Frontal cortex (tissue), 3 donors: ENCODE measurements at regions not wholly inside any gene's neighbourhood (a gene's known extent, or its start where the extent isn't known, plus 50 kb on each side); places are given as distances from the start of the nearest gene placed in this dataset.
"Not testable (repeated sequence)": the region's sequence is repeated elsewhere in the genome, so short reads cannot be mapped to it uniquely, and the experiment has no call there.

ENCODE experiments used
- DNase-seq, 2 donors: peaks; one replicate each; pipeline ENCODE4 v3.0.0; 2012; ENCODE audit warnings: low spot score in 2 of 2
- FAIRE-seq: peaks from 2 replicates; lab custom pipeline; 2012; peaks lifted over from hg19 to GRCh38; lab: Jason Lieb, UNC
- donor health status: control.
- donor health status: control.
- donor health status: control.

DNA sequence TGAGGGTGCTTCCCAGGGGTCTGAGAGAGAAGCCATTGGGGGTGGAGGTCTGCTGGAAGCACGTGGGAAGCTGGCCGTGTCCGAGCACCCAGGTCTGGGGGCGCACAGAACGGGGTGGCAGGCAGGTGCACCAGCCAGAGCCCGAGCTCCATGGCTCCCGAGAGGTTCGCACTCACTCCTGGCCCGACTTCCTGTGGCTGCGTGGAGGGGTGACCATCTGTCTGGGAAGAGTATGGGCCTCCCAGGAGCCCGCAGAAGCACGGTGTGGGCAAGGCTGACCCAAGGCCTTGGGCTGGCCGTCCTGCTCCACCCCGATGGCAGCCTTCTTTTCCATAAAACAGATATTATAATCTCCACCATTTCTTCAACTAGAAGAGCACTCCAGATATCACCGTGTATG lies 256.0 kb upstream of the B3GAT1 start:
- DNase-seq (no peak), FAIRE-seq (no peak)

DNA sequence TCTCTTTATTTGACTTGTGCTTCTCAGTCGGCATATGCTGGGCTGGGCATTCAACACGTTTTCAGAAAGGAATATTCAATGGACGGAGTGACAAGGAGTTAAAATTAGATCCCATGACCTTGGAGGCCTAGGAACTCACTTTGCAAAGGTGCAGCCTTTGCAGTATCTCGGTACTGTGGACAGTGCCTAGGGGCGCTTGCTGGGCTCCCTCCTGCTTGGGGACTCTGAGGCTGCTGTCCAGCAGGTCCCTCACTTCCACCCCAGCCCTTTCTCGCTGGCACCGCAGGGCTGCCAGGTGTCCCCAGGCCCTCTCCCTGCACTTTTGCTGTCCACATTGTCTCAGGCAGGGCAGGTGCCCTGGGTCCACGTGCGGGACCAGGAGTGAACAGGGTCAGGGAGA lies 255.5 kb upstream of the B3GAT1 start:
- DNase-seq, result no peak
- FAIRE-seq, result no peak

DNA sequence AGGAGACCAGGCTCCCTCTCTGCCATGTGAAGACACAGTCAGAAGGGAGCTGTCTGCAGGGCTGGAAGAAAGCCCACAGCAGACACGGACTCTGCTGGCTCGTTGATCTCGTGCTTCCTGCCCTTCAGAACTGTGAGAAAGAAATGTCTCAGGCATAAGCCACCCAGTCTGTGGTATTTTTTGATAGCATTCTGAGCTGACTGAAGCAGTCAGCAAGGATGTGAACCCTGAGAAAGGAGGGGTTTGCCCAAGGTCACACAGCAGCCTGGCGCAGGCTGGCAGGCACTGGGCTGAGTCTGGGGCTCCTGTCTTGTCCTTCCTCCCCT lies 255.1 kb upstream of the B3GAT1 start:
- FAIRE-seq, result no peak
- DNase-seq, result no peak

DNA sequence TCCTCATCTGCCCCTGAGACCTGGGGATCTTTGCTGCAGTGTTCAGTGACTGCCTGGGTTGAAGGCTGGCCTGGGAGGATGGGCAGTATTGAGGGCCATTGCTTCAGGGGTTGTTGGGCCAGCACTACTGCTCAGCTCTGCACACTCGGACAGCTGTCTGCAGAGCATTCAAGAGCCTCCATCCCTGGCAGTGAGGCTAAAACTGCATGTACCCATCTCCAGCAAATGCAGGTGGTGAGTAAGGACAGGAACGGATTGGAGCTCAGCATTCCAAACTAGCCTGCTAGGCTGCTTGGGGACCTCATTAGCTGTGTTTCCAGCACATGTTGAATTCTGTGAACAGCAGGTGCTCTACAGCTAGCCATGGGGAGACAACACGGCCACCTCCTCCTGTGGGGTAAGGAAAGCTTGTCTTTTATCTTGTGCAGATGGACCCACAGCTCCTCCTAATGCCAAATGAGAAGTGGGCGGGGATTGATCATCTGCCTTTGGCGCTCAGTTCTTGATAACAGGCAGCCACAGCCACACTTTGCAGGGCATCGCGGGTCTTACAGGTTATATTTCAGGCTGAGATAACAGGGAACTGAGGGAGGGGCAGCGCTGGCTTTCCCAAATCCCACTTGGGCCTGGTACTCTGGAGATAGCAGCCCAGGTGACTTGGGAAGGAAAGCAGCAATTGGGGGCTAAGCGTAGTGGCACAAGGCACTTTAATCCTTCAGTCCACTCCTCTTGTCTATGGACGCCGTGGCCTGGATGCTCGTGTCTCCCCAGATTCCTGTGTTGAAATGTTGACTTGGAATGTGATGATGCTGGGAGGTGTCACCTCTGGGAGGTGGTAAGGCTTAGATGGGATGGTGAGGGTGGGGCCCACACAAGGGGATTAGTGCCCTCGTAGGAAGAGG lies 254.5 kb upstream of the B3GAT1 start:
- no peak for DNase-seq
- no peak for FAIRE-seq

DNA sequence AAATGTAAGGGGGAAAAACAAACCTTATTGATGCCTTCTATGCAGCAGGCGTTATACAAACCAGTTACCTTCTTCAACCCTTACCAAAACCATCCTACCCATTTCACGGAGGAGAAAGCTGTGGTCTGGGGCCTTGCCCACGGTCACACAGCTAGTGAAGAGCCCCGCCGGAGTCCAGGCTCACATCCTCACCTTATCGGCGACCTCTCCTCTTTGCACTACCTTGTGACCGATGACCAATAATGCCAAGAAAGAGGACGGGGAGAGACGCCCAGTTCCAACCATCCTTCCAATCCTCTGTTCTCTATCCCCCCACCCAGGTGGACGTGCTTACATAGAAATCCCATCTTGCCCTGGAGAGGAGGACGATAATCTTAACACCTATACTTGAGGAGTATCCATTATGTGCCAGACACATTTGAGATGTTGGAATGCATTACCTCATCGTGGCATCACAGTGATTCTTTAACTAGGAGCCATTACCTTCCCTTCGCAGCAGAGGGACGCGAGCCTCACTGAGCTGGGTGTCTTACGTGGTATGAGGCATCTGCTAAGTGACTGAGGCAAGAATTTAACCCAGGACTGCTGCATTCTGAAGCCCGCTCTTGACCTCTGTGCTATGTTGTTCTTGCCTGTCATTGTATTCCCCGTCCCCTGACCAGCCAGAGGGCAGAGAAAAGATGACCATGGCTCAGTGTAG lies 253.7 kb upstream of the B3GAT1 start:
- FAIRE-seq, result no peak
- no peak for DNase-seq

DNA sequence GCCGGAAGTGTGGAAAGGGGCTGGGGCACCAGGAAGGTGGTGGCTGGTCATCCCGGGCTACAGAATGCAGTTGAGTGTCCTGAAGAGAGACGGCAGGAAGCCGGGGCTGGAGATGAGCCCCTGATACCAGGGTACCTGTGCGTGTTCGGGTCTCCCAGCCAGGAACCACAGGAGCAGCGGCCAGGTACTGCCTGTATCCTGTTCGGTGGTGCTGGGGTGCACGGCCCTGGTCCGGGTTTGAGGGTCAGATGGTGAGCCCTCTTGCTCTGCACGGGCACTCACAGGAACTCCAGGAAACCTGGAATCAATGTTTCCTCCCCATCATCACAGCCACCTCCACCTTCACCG lies 253.1 kb upstream of the B3GAT1 start:
- no peak for DNase-seq
- no peak for FAIRE-seq

DNA sequence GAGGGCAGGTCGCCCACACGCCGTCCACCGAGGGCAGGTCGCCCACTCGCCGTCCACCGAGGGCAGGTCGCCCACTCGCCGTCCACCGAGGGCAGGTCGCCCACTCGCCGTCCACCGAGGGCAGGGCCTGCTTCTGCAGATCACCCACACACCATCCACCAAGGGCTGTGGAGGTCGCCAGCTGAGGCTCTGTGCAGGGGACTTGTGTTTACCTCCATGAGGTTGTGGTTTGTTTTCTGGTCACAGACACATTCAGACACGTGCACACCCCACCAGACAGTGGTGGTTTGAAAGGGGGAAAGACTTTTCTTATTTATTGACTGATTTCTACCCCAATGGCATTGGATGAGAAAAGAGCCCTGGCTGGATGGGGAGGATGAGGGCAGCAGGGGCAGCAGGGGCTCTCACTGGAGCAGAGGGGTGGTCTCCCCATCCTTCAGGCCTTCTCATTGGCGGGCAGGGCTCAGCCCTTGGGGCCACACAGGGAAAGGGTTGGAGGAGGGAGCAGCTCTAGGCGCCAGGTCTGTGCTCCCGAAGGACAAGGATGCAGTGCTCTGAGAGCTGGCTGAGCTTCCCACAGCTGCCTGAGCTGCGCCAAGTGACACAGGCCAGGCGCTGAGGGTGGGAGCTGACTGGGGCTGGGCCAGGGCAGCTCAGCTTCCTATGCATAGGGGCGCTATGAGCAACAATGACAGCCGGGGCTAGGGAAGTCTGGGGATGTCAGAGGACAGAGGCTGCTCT lies 252.6 kb upstream of the B3GAT1 start:
- no peak for FAIRE-seq

DNA sequence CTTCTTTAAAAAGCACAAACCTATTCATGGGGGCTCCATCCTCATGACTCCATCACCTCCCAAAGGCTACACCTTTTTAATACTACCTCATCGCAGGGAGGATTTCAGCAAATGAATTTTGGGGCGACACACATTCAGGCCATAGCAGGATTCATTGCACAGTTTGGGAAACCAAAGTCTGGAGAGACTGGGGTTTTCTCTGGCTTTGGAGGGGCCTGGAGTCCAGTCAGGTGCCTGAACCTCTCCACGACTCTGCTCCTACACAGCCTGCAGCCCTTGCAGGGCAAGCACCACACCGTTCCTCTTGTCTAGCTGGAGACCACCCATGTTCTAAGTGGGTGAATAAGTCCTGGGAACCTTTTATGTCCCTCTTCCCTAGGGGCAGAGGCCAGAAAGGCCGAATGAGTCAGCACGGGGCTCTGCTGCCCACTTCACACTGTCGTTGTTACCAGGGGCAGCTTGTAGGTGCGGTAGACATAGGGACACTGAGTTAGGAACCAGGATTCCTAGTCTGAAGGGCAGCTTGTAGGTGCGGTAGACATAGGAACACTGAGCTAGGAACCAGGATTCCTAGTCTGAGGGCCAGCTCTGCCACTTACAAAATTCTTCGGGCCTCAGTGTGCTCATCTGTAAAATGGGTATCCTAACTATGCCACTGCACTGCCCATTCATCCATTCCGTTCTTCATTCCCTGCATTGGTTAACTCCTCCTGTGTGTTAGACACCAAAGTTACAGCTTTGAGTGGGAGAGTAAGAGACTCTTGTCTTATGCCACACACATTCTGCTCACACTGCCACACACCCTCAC lies 251.7 kb upstream of the B3GAT1 start:
- no peak for FAIRE-seq
- DNase-seq, result no peak

More for the DNA sequence above, 252.6 kb upstream of the B3GAT1 start:
- no peak for DNase-seq

DNA sequence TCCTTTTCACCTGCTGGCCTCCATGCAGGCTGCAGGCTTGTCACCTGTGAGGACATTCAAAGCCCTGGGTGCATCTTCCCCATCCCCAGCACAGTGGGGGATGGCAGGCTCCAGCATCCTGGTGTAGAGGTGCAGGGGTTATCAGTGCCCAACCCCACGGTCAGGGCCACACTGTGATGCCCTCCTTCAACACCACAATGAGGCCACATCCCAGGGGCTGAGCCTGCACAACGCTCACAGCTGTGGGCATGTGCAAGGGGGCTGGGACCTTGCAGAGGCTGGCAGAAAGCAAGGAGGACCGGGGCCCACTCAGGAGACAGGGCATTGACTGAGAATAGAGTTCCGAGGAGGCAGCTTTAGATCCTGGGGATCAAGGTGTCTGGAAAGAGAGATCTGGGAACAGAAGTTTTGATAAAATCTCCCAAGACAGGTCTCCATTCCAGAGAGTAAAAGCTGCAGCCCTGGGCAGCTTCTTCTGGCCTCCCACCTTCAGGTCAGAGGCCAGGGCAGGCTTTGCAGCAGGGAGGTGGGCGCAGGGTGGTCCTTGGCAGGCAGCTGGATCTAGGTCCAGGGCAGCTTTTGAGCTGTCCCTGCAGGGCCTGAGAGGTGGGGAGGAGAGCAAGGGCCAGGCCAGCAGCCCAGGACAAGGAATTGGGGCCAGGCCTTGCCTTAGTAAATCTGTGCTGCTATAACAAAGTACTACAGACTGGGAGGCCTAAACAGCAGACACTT lies 250.8 kb upstream of the B3GAT1 start:
- FAIRE-seq, result no peak
- DNase-seq, result no peak

DNA sequence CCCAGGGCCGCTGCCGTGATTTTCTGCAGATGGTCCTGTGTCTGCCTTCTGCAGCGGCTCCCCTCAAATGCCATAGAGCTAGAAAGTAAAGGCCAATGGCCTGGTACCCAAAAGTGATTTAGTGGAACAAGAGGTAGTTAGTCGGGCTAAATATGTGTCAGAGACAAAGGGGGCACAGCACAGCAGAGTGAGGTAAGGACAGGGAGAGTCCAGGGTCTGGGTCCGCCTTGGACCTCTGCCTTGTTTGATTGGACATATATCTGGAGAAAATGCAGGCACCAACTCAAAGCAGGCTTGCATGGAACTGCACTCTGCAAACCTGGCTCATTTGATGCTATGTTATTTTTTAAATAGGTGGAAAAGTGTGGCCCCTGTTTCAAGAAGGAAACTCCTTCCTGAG lies 249.6 kb upstream of the B3GAT1 start:
- no peak for FAIRE-seq
- no peak for DNase-seq

DNA sequence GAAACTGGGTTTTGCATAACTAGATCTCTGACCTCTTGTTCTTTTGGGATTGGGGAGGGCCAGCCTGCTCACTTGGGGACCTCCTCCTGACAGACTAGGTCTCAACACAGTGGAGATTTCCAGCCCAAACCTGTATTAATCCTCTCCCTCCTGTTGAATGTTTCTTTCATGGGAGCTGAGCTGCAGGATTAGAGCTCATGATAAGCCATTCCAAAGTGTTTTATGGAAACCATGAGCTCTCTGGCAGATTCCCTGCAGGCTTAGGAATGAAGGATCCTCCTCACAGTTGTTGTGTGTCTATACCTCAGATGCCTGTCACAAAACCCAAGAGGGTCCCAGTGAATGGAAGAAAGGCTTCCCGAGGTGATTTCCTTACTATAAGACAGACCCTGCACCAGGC lies 248.4 kb upstream of the B3GAT1 start:
- DNase-seq (no peak), FAIRE-seq (no peak)

DNA sequence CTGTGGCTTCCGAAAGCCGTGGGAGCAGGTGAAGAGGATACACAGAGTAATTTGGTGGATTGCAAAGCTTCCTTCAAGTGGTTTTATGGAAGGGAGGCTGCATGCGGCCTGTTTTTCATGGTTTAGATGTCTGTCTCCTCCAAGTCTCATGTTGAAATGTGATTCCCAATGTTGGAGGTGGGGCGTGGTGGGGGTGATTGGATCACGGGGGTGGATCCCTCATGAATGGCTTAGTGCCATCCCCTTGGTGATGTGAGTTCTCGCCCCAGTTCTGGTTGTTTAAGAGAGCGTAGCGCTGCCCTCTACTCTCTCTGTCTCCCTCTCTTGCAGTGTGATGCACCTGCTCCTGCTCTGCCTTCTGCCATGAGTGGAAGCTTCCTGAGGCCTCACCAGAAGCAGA lies 247.8 kb upstream of the B3GAT1 start:
- FAIRE-seq, result no peak
- DNase-seq, result no peak

DNA sequence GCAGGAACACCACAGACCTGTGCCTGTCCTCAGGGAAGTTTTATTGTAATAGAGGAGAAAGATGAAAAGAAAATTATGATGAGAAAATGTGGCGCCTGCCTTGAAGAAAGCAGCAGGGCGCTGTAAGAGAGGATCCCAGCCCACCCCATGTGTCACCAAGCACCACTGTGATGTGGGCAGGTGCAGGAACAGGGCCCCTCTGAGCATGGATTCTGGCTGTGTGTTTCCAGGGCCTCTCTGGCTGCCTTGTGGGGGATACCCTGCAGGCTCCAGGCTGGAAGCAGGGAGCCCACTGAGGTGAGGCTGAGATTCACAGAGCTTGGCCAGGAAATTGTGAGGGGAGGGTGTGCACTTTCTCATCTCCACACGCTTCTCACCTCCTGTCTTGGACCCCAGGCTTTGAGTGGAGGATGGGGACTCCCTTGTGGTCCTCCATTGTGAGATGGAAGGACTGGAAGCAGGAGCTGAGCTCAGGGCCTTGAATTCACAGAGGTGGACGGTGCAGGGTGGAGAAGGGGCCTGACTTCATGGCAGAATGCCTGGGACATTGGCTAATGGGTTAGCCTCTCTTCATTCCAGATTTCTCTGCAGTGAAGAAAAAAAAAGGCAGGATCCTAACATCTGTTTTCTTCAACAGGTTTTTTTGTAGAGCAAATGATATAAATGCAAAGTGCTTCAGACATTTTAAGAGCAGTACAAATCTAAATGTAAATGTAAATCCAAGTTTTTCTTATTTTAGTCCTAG lies 246.6 kb upstream of the B3GAT1 start:
- DNase-seq (no peak), FAIRE-seq (no peak)

DNA sequence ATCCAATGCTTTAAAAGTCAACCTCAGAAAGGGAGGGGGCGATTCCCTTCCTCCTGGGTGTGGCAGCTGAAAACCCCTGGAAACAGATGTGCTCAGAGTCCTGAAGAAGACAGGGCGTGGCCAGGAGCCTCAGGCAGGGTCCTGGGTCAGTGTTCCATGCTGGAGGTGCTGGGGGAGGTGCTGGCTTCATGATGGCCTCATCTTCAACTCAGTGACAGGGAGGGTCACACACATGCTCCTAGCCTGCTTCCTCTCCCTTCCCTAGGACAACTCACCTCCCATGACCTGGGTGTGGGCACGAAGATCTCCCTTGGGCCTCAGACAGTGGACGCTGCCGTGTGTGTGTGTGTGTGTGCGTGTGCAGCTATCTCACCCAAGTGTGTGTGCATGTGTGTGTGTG lies 245.6 kb upstream of the B3GAT1 start:
- FAIRE-seq (no peak), DNase-seq (no peak)

DNA sequence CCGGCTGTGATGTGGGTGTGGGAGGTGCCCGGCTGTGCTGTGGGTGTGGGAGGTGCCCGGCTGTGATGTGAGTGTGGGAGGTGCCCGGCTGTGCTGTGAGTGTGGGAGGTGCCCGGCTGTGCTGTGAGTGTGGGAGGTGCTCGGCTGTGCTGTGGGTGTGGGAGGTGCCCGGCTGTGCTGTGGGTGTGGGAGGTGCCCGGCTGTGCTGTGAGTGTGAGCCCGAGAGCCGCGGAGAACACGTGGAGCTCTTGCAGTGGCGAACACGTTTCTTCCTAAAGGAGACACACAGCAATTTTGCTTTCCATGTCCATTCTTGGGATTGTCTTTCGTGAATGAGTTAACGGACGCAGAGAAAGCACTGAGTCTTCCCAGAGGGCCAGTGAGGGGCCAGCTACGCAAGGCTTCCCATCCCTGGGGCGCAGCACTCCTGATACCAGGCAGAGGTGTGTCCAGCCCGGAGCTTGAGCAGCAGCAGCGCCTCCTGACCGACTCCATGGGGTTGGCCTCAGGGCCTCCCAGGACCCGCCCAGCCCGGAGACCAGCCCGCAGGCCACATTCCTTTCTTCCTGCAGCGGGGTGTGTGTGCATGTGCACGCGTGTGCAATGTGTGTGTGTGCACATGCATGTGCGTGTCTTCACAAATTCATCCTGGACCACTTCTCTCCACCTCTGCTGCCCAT lies 245.0 kb upstream of the B3GAT1 start:
- DNase-seq (no peak), FAIRE-seq (no peak)

DNA sequence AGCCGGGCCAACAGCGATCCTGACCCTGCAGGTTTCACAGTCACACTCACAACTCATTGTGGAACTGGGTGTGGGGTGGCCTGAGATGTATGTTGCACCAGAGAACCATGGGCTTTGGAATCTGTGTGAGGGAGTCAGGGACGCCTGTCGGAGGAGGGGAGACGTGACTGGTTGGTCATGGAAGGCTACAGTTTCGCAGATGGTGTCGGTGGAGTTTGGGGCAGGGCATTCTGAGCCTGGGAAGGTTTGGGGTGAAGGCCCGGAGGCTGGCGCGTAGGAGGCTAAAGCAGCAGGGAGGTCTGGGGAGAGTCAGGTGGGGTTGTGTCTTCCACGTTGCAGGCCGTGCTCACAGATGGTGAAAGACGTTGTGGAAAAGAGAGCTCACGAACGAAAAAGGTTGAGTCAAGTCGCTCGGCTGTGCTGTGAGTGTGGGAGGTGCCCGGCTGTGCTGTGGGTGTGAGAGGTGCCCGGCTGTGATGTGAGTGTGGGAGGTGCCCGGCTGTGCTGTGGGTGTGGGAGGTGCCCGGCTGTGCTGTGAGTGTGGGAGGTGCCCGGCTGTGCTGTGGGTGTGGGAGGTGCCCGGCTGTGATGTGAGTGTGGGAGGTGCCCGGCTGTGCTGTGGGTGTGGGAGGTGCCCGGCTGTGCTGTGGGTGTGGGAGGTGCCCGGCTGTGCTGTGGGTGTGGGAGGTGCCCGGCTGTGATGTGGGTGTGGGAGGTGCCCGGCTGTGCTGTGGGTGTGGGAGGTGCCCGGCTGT lies 244.2 kb upstream of the B3GAT1 start:
- not testable (repeated sequence) for DNase-seq, FAIRE-seq

DNA sequence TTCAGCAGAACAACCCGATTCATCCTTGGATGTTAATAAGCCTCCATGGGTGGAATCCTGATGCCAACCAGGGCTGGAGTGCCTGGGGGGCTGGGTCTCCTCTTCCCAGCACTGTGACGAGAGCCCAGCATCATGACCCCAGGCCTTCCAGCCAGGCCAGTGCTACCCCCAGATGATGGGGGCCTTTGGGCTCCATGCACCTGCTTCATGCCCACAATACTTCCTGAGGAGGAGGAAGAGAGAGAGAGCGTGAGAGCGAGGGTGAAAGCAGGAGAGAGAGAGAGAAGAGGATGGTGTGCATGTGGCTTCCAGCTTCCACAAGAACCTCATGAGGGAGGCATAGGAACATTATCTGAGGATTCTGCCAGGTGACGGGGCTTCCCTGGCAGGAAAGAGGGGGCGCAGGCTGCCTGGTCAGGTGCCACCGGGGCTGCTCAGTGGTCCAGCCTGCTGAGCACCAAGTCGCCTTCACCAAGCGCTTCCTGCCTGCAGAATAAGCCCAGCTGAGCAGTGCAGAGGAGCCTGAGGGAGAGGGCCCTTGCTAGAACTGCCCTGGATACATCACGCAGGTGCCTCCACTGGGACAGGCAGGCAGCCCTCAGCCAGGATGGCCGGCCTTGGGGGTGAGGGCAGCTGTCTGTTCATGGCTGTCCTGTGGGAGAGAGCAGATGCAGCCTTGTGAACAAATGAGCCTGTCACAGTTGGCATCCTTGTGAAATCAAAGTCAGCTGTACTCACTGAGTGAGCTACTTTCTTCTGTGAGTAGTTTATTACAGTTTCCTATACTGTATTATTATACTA lies 243.3 kb upstream of the B3GAT1 start:
- DNase-seq, result no peak
- no peak for FAIRE-seq
